Lower lobe of right lung (tissue), 2 donors: ENCODE measurements at regions not wholly inside any gene's neighbourhood (a gene's known extent, or its start where the extent isn't known, plus 50 kb on each side); places are given as distances from the start of the nearest gene placed in this dataset.

Source experiments
- ATAC-seq, 2 donors: fragments of 200-7000 bp; cut with Tn5 transposase; one replicate each; pipeline ENCODE4 v1.9.1; 2020 to 2022; ENCODE audit warnings: mild to moderate bottlenecking in 2 of 2, moderate library complexity in 2 of 2
- DNase-seq: peaks from one replicate; pipeline ENCODE4 v3.0.0-alpha.2; 2020
- H3K27ac ChIP-seq: fragments of 200-600 bp; one replicate; pipeline ENCODE4 v1.8.0; 2022
- H3K27me3 ChIP-seq: fragments of 200-600 bp; one replicate; pipeline ENCODE4 v1.8.0; 2022; ENCODE audit warnings: low read depth
- H3K36me3 ChIP-seq: fragments of 200-600 bp; one replicate; pipeline ENCODE4 v1.8.0; 2022; ENCODE audit warnings: mild to moderate bottlenecking
- H3K4me1 ChIP-seq: fragments of 200-600 bp; one replicate; pipeline ENCODE4 v1.8.0; 2022
- H3K4me3 ChIP-seq: fragments of 200-600 bp; one replicate; pipeline ENCODE4 v1.8.0; 2022; ENCODE audit warnings: mild to moderate bottlenecking
- H3K9me3 ChIP-seq: fragments of 200-600 bp; one replicate; pipeline ENCODE4 v1.8.0; 2022
- CTCF ChIP-seq: fragments of 200-600 bp; IDR thresholded peaks from one replicate; pipeline ENCODE4 v1.8.0; 2022; ENCODE audit warnings: antibody characterized with exemption, mild to moderate bottlenecking
- intact Hi-C: fragments of 100-400 bp; cut with DNase I; formaldehyde crosslinking; loops from one replicate; pipeline ENCODE4 v1.11.0; 2022
- donor health status: DM: no; HTN: yes; CAD: no; lungs with severe emphysema.

GRCh38 chr11:134637091-134638015, 225.3 kb upstream of the B3GAT1 start:
- H3K4me1 ChIP-seq, result no peaks in the 10 kb centered on the region
- no peak overlapping the region for H3K4me3 ChIP-seq
- TF ChIP-seq CTCF, result no peak
- no peak for DNase-seq
- H3K27ac ChIP-seq, result no peak overlapping the region
- intact Hi-C loops, result no loop called here
- H3K9me3 ChIP-seq, result no peaks in the 10 kb centered on the region
- H3K27me3 ChIP-seq, result no peaks in the 10 kb centered on the region
- H3K36me3 ChIP-seq, result no peaks in the 10 kb centered on the region
- no peak for ATAC-seq

- Histone ChIP-seq H3K36me3 (no peaks in the 10 kb centered on the region), H3K9me3 (no peaks in the 10 kb centered on the region), H3K27me3 (no peaks in the 10 kb centered on the region), H3K4me3 (no peak overlapping the region), H3K4me1 (no peaks in the 10 kb centered on the region), H3K27ac (no peak overlapping the region)
- intact Hi-C loops, result no loop called here
- ATAC-seq (no peak), DNase-seq (no peak)
- no peak for TF ChIP-seq CTCF
Observed at GRCh38 chr11:134636071-134636470, 224.0 kb upstream of the B3GAT1 start.

- no peak for ATAC-seq
- Histone ChIP-seq H3K27ac (no peak overlapping the region), H3K36me3 (no peaks in the 10 kb centered on the region), H3K4me1 (no peaks in the 10 kb centered on the region), H3K9me3 (no peaks in the 10 kb centered on the region), H3K4me3 (no peak overlapping the region), H3K27me3 (no peaks in the 10 kb centered on the region)
- intact Hi-C loops, result no loop called here
- DNase-seq, result no peak
- no peak for TF ChIP-seq CTCF
Observed at GRCh38 chr11:134634897-134635831, 223.1 kb upstream of the B3GAT1 start.

GRCh38 chr11:134633276-134633675, 221.2 kb upstream of the B3GAT1 start:
- H3K9me3 ChIP-seq, result no peaks in the 10 kb centered on the region
- H3K4me1 ChIP-seq, result no peaks in the 10 kb centered on the region
- no peak for ATAC-seq
- H3K27me3 ChIP-seq, result no peaks in the 10 kb centered on the region
- no peak for DNase-seq
- no peak for TF ChIP-seq CTCF
- H3K27ac ChIP-seq, result no peak overlapping the region
- no peak overlapping the region for H3K4me3 ChIP-seq
- intact Hi-C loops, result no loop called here
- no peaks in the 10 kb centered on the region for H3K36me3 ChIP-seq

GRCh38 chr11:134632347-134633119, 220.5 kb upstream of the B3GAT1 start:
- Histone ChIP-seq H3K36me3 (no peaks in the 10 kb centered on the region), H3K9me3 (no peaks in the 10 kb centered on the region), H3K27me3 (no peaks in the 10 kb centered on the region), H3K4me3 (no peak overlapping the region), H3K4me1 (no peaks in the 10 kb centered on the region), H3K27ac (no peak overlapping the region)
- intact Hi-C loops, result no loop called here
- no peak for TF ChIP-seq CTCF
- ATAC-seq (no peak), DNase-seq (no peak)
